Ovary (tissue), 3 donors: ENCODE measurements at regions not wholly inside any gene's neighbourhood (a gene's known extent, or its start where the extent isn't known, plus 50 kb on each side); places are given as distances from the start of the nearest gene placed in this dataset.

ENCODE experiments used
- EP300 ChIP-seq: sonication (generic); formaldehyde crosslinking; IDR thresholded peaks from one replicate; pipeline ENCODE4 v1.6.1; 2017; ENCODE audit warnings: antibody characterized with exemption
- POLR2A ChIP-seq: fragments of 450-650 bp; IDR thresholded peaks from one replicate; pipeline ENCODE4 v1.6.1; 2017; ENCODE audit warnings: antibody characterized with exemption, mild to moderate bottlenecking, moderate library complexity
- TF ChIP-seq, protein P1 (sequence below), 3 donors: fragments of 450-650 bp in 2 of 3; fragments of 200-600 bp in 1 of 3; IDR thresholded peaks; one replicate each; pipeline versions ENCODE4 v1.5.1 to v1.8.0; 2016 to 2022; ENCODE audit warnings: antibody characterized with exemption in 3 of 3, mild to moderate bottlenecking in 1 of 3
- donor health status: DM: no; HTN: no; CAD: no.

DNA sequence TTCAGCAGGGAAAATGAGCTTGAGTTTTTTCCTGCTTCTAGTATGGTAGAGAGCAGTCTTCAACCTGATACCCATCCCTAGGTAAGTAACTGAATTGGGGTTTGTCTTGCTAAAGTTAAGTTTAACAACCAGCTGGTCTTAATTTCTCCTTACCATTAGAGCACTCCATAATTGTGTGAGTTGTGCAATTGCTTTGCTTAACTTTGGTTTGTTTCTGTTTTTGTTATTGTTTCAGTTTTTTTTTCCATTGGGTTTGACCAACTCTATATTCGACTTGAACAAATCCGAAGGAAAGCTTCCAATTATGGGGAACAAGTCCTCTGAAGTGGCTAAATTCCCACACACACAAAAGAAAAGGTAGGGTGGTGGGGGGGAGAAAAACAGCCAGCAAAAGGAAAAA is 641.1 kb downstream of the PLA2G4A start:
- TF ChIP-seq, protein P1, sequence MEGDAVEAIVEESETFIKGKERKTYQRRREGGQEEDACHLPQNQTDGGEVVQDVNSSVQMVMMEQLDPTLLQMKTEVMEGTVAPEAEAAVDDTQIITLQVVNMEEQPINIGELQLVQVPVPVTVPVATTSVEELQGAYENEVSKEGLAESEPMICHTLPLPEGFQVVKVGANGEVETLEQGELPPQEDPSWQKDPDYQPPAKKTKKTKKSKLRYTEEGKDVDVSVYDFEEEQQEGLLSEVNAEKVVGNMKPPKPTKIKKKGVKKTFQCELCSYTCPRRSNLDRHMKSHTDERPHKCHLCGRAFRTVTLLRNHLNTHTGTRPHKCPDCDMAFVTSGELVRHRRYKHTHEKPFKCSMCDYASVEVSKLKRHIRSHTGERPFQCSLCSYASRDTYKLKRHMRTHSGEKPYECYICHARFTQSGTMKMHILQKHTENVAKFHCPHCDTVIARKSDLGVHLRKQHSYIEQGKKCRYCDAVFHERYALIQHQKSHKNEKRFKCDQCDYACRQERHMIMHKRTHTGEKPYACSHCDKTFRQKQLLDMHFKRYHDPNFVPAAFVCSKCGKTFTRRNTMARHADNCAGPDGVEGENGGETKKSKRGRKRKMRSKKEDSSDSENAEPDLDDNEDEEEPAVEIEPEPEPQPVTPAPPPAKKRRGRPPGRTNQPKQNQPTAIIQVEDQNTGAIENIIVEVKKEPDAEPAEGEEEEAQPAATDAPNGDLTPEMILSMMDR (IDR thresholded peaks at IDR 0.05): no peak
- TF ChIP-seq POLR2A: no peak
- TF ChIP-seq EP300: no peak
